ENCODE measurements at regions not wholly inside any gene's neighbourhood (a gene's known extent, or its start where the extent isn't known, plus 50 kb on each side); places are given as distances from the start of the nearest gene placed in this dataset.

DNA sequence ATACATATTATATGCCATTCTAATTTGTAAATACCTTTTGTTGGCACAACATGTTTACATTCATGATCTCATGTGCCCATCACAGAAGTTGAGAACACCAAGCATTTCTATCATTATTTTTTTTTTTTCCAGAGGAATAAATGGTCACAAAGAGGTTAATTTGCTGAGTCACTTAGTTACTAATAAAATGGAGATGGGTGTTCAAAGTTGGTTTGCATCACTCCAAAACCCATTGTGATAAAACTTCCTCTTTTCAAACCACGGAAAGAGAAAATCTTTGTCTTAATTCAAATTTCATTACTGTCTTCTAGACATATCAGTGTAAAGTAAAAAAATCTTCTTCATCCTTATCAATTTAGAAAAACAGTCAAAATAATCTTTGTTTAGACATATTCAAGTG lies 636.8 kb upstream of the CCDC179 start:
- no peaks in the 10 kb centered on the region; the same call in 1 of the 2 replicates for H3F3A ChIP-seq (ENCODE audit: control insufficient read depth, insufficient read depth)
- H3K4me1 ChIP-seq (ENCODE audit: control insufficient read depth, low read length), result no peaks in the 10 kb centered on the region
- no peaks in the 10 kb centered on the region for H3K79me2 ChIP-seq (ENCODE audit: control insufficient read depth, low read length)
- H3K27me3 ChIP-seq (ENCODE audit: control insufficient read depth, low read length), result no peaks in the 10 kb centered on the region
- H3K27ac ChIP-seq (ENCODE audit: low read depth, low read length), result no peak overlapping the region
- H4K20me1 ChIP-seq (ENCODE audit: control insufficient read depth, insufficient read depth, low read depth, low read length), result no peaks in the 10 kb centered on the region
- H3K9me2 ChIP-seq (replicated peaks; ENCODE audit: control insufficient read depth, low read length), result no peaks in the 10 kb centered on the region
- no peaks in the 10 kb centered on the region for H3K36me3 ChIP-seq (ENCODE audit: control insufficient read depth, low read length)
- H3K9me3 ChIP-seq (ENCODE audit: control insufficient read depth, insufficient read depth, low read length), result no peaks in the 10 kb centered on the region
- TF ChIP-seq EZH2phosphoT487 (IDR thresholded peaks at IDR 0.05; ENCODE audit: borderline replicate concordance, low read length), result no peak
- TF ChIP-seq, protein P1, sequence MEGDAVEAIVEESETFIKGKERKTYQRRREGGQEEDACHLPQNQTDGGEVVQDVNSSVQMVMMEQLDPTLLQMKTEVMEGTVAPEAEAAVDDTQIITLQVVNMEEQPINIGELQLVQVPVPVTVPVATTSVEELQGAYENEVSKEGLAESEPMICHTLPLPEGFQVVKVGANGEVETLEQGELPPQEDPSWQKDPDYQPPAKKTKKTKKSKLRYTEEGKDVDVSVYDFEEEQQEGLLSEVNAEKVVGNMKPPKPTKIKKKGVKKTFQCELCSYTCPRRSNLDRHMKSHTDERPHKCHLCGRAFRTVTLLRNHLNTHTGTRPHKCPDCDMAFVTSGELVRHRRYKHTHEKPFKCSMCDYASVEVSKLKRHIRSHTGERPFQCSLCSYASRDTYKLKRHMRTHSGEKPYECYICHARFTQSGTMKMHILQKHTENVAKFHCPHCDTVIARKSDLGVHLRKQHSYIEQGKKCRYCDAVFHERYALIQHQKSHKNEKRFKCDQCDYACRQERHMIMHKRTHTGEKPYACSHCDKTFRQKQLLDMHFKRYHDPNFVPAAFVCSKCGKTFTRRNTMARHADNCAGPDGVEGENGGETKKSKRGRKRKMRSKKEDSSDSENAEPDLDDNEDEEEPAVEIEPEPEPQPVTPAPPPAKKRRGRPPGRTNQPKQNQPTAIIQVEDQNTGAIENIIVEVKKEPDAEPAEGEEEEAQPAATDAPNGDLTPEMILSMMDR (IDR thresholded peaks at IDR 0.05; ENCODE audit: low read depth, low read length, poor library complexity, severe bottlenecking), result no peak
- H3K4me3 ChIP-seq (ENCODE audit: low read length), result no peak overlapping the region
- no peak overlapping the region for H3K4me2 ChIP-seq (ENCODE audit: low read length)

DNA sequence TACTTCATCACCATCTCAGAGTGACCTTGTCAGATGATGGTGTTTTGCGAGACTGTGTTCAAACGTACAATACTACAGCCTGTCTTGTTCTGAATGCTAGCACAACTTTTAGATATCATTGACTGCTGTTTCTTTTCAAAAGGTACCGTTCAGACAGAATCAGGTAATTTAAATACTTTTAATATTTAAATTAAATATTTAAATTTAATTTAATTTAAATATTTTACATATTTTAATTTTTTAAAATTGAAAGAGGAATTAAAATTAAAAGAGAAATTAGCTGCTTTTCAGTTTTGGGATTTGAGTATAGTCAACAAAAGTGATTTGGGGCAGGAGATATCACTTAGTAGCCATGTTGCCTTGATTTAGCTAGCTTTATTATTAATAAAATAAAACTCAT lies 642.1 kb upstream of the CCDC179 start:
- TF ChIP-seq EZH2phosphoT487 (IDR thresholded peaks at IDR 0.05; ENCODE audit: borderline replicate concordance, low read length), result no peak
- TF ChIP-seq, protein P1 (IDR thresholded peaks at IDR 0.05; ENCODE audit: low read depth, low read length, poor library complexity, severe bottlenecking), result no peak
- Histone ChIP-seq H3K4me3 (ENCODE audit: low read length) (no peak overlapping the region), H3K36me3 (ENCODE audit: control insufficient read depth, low read length) (no peaks in the 10 kb centered on the region), H4K20me1 (ENCODE audit: control insufficient read depth, insufficient read depth, low read depth, low read length) (no peaks in the 10 kb centered on the region), H3K4me2 (ENCODE audit: low read length) (no peak overlapping the region), H3K4me1 (ENCODE audit: control insufficient read depth, low read length) (no peaks in the 10 kb centered on the region), H3K27ac (ENCODE audit: low read depth, low read length) (no peak overlapping the region), H3F3A (ENCODE audit: control insufficient read depth, insufficient read depth) (no peaks in the 10 kb centered on the region; the same call in 1 of the 2 replicates), H3K79me2 (ENCODE audit: control insufficient read depth, low read length) (no peaks in the 10 kb centered on the region), H3K9me3 (ENCODE audit: control insufficient read depth, insufficient read depth, low read length) (no peaks in the 10 kb centered on the region), H3K9me2 (replicated peaks; ENCODE audit: control insufficient read depth, low read length) (no peaks in the 10 kb centered on the region), H3K27me3 (ENCODE audit: control insufficient read depth, low read length) (no peaks in the 10 kb centered on the region)

DNA sequence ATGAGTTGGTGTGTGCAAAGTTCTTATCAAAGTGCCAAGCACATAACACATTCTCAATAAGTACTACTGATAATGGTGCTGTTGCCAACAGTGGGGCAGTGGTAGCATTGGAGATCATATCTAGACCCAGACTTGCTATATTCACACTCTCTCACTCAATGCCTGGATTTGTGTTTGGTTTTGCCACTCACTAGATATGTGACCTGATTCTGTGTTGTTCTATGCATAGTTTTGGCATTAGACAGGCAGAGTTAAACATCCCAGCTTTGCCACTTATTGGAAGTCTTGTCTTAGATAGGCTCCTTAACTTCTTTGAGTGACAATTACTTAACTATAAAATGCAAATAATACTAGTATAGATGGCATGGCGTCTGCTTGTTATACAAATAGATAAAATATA lies 642.6 kb upstream of the CCDC179 start:
- Histone ChIP-seq H3K4me1 (ENCODE audit: control insufficient read depth, low read length) (no peaks in the 10 kb centered on the region), H3K4me3 (ENCODE audit: low read length) (no peak overlapping the region), H3K9me2 (replicated peaks; ENCODE audit: control insufficient read depth, low read length) (no peaks in the 10 kb centered on the region), H3K36me3 (ENCODE audit: control insufficient read depth, low read length) (no peaks in the 10 kb centered on the region), H3F3A (ENCODE audit: control insufficient read depth, insufficient read depth) (no peaks in the 10 kb centered on the region; the same call in 1 of the 2 replicates), H4K20me1 (ENCODE audit: control insufficient read depth, insufficient read depth, low read depth, low read length) (no peaks in the 10 kb centered on the region), H3K9me3 (ENCODE audit: control insufficient read depth, insufficient read depth, low read length) (no peaks in the 10 kb centered on the region), H3K4me2 (ENCODE audit: low read length) (no peak overlapping the region), H3K27ac (ENCODE audit: low read depth, low read length) (no peak overlapping the region), H3K27me3 (ENCODE audit: control insufficient read depth, low read length) (no peaks in the 10 kb centered on the region), H3K79me2 (ENCODE audit: control insufficient read depth, low read length) (no peaks in the 10 kb centered on the region)
- TF ChIP-seq EZH2phosphoT487 (IDR thresholded peaks at IDR 0.05; ENCODE audit: borderline replicate concordance, low read length), result no peak

DNA sequence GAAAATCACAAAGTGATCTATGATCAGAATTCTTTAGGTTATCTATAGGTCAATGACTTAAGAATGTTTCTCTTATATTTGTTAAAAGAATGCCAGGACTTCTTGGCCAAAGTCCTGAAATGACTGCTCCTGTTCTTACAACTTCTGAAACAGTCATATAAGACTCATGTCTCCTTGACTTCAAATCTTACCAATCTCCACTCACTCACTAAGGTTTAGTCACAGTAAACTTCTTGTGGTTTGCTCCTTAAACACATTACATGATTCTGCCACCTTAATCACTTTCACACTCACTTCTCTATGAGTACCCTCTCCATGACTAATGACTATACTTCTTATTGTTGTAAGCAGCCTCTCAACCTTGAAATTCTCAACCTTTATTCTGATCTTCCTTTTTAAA lies 648.7 kb upstream of the CCDC179 start:
- H3K27me3 ChIP-seq (ENCODE audit: control insufficient read depth, low read length), result no peaks in the 10 kb centered on the region
- H3K9me3 ChIP-seq (ENCODE audit: control insufficient read depth, insufficient read depth, low read length), result no peaks in the 10 kb centered on the region
- H3K4me3 ChIP-seq (ENCODE audit: low read length), result no peak overlapping the region
- H3K79me2 ChIP-seq (ENCODE audit: control insufficient read depth, low read length), result no peaks in the 10 kb centered on the region
- H3F3A ChIP-seq (ENCODE audit: control insufficient read depth, insufficient read depth), result no peaks in the 10 kb centered on the region
- no peak overlapping the region for H3K4me2 ChIP-seq (ENCODE audit: low read length)
- no peak for TF ChIP-seq EZH2phosphoT487 (IDR thresholded peaks at IDR 0.05; ENCODE audit: borderline replicate concordance, low read length)
- H4K20me1 ChIP-seq (ENCODE audit: control insufficient read depth, insufficient read depth, low read depth, low read length), result no peaks in the 10 kb centered on the region
- no peak overlapping the region for H3K27ac ChIP-seq (ENCODE audit: low read depth, low read length)
- no peaks in the 10 kb centered on the region for H3K4me1 ChIP-seq (ENCODE audit: control insufficient read depth, low read length)
- H3K36me3 ChIP-seq (ENCODE audit: control insufficient read depth, low read length), result no peaks in the 10 kb centered on the region
- H3K9me2 ChIP-seq (replicated peaks; ENCODE audit: control insufficient read depth, low read length), result no peaks in the 10 kb centered on the region

Data from DOHH2 (cell line).